22Rv1 (cell line): ENCODE measurements at regions not wholly inside any gene's neighbourhood (a gene's known extent, or its start where the extent isn't known, plus 50 kb on each side); places are given as distances from the start of the nearest gene placed in this dataset.

Source experiments
- ZFX ChIP-seq: fragments of 450-650 bp; IDR thresholded peaks from 2 replicates; pipeline ENCODE4 v1.6.1; 2017; ENCODE audit warnings: antibody characterized with exemption, borderline replicate concordance
- TF ChIP-seq, protein P1 (sequence below): fragments of 450-650 bp; IDR thresholded peaks from 2 replicates; pipeline ENCODE4 v1.5.1; 2017; ENCODE audit warnings: mild to moderate bottlenecking

DNA sequence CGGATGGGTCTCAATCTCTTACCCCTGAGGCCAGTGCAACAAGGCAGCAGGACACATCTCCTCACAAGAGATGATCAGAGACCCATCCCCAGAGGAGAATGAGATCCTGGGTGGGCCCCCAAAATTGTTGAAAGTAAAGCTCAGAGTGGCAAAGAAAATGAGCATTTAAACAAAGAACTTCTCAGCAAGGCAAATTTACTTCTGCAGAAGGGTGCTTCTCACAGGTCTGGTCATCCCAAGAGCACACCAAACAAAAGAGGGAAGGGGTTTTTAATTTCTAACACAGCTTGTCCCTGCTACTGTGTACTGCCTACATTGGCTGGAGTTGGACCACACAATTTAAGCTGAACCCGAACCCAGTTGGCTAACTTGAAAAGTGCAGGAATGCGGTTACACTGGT lies 1628.6 kb upstream of the RAG2 start:
- TF ChIP-seq, protein P1, sequence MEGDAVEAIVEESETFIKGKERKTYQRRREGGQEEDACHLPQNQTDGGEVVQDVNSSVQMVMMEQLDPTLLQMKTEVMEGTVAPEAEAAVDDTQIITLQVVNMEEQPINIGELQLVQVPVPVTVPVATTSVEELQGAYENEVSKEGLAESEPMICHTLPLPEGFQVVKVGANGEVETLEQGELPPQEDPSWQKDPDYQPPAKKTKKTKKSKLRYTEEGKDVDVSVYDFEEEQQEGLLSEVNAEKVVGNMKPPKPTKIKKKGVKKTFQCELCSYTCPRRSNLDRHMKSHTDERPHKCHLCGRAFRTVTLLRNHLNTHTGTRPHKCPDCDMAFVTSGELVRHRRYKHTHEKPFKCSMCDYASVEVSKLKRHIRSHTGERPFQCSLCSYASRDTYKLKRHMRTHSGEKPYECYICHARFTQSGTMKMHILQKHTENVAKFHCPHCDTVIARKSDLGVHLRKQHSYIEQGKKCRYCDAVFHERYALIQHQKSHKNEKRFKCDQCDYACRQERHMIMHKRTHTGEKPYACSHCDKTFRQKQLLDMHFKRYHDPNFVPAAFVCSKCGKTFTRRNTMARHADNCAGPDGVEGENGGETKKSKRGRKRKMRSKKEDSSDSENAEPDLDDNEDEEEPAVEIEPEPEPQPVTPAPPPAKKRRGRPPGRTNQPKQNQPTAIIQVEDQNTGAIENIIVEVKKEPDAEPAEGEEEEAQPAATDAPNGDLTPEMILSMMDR: no peak
- no peak for TF ChIP-seq ZFX
